K562 (cell line): ENCODE measurements at regions not wholly inside any gene's neighbourhood (a gene's known extent, or its start where the extent isn't known, plus 50 kb on each side); places are given as distances from the start of the nearest gene placed in this dataset.
A peak's percentile ranks its signal among the peaks of the same experiment; 100 is the strongest.

Source experiments
- ATAC-seq: fragments of 200-7000 bp; cut with Tn5 transposase; 3 replicates; pipeline ENCODE4 v1.9.1; 2020; ENCODE audit warnings: moderate library complexity
- BruUV-seq: library from RNA; stranded (reverse); fragments of 400-500 nt; replicated peaks from 2 replicates; lab custom pipeline; 2021; lab: Mats Ljungman, UMichigan
- CTCF ChIA-PET: fragments of 300-600 bp; formaldehyde crosslinking; extraction: SDS; loops from one replicate; lab custom pipeline; 2021; ENCODE audit warnings: low intra/inter-chr PET ratio; lab: Yijun Ruan, JAX
- POLR2A ChIA-PET: fragments of 300-600, 350-650 bp; sonication (Branson Sonifier 250); formaldehyde crosslinking; extraction: SDS; loops from one replicate; lab custom pipeline; 2021; ENCODE audit warnings: antibody characterized with exemption, inconsistent platforms; lab: Yijun Ruan, JAX
- DNase-seq, 4 experiments: peaks; one replicate each; pipeline versions ENCODE4 v3.0.0 to v3.0.0-alpha.2; 2011 to 2018; ENCODE audit warnings: low spot score in 3 of 4, mixed read lengths in 3 of 4; ENCODE audit errors: extremely low read depth in 1 of 4
- FAIRE-seq: peaks from 2 replicates; lab custom pipeline; 2011; peaks lifted over from hg19 to GRCh38; lab: Jason Lieb, UNC
- H2AFZ ChIP-seq: 2 replicates; pipeline ENCODE4 v1.6.0; 2011; ENCODE audit warnings: low read depth, low read length, control low read depth, inconsistent platforms
- H3K27ac ChIP-seq: fragments of 200-600 bp; 3 replicates; pipeline ENCODE4 v1.8.0; 2011; ENCODE audit warnings: low read depth, mild to moderate bottlenecking, control low read depth, inconsistent platforms, low read length, moderate library complexity, mixed read lengths; ENCODE audit errors: extremely low read depth
- H3K27me3 ChIP-seq, 2 experiments: fragments of 300-600 bp in 1 of 2; 2 replicates in 1 of 2; 3 replicates in 1 of 2; pipeline versions ENCODE4 v1.6.0 to v1.8.0; 2011; ENCODE audit warnings: inconsistent platforms in 2 of 2, low read length in 2 of 2, mild to moderate bottlenecking in 1 of 2, mixed read lengths in 1 of 2, moderate library complexity in 1 of 2; ENCODE audit not compliant: control insufficient read depth in 2 of 2, insufficient read depth in 2 of 2
- H3K36me3 ChIP-seq: fragments of 300-600 bp; 3 replicates; pipeline ENCODE4 v1.8.0; 2011; ENCODE audit warnings: mild to moderate bottlenecking, low read length, inconsistent platforms; ENCODE audit not compliant: control insufficient read depth, insufficient read depth
- H3K4me1 ChIP-seq, 2 experiments: fragments of 200-600 bp in 1 of 2; replicated peaks in 1 of 2; 2 replicates in 1 of 2; 3 replicates in 1 of 2; pipeline versions ENCODE4 v1.5.1 to v1.8.0; 2011; ENCODE audit warnings: inconsistent platforms in 2 of 2, low read length in 2 of 2, mild to moderate bottlenecking in 1 of 2, mixed read lengths in 1 of 2, moderate library complexity in 1 of 2; ENCODE audit not compliant: control insufficient read depth in 2 of 2, insufficient read depth in 2 of 2
- H3K4me2 ChIP-seq: 2 replicates; pipeline ENCODE4 v1.6.1; 2011; ENCODE audit warnings: low read length, control low read depth, inconsistent platforms, mixed read lengths; ENCODE audit not compliant: insufficient read depth
- H3K4me3 ChIP-seq: fragments of 200-600 bp; sonication (generic), shearing (Covaris generic); 2 replicates; pipeline ENCODE4 v1.5.1; 2016; ENCODE audit warnings: control low read depth, inconsistent platforms
- H3K79me2 ChIP-seq: fragments of 200-600 bp; 3 replicates; pipeline ENCODE4 v1.8.0; 2011; ENCODE audit warnings: low read length, inconsistent platforms; ENCODE audit not compliant: control insufficient read depth, insufficient read depth
- H3K9ac ChIP-seq, 2 experiments: 2 replicates each; pipeline versions ENCODE4 v1.6.0 to v1.6.1; 2011; ENCODE audit warnings: low read depth in 2 of 2, low read length in 2 of 2, control low read depth in 1 of 2, inconsistent platforms in 1 of 2, mild to moderate bottlenecking in 1 of 2, mixed read lengths in 1 of 2; ENCODE audit not compliant: insufficient read depth in 1 of 2
- H3K9me1 ChIP-seq: one replicate; pipeline ENCODE4 v1.6.0; 2011; ENCODE audit warnings: inconsistent platforms, mild to moderate bottlenecking, low read length, moderate library complexity; ENCODE audit not compliant: control insufficient read depth, insufficient read depth
- H3K9me3 ChIP-seq: replicated peaks from 2 replicates; pipeline ENCODE4 v1.5.1; 2011; ENCODE audit warnings: low read depth, low read length, inconsistent platforms; ENCODE audit not compliant: control insufficient read depth, insufficient read depth
- H4K20me1 ChIP-seq: replicated peaks from 2 replicates; pipeline ENCODE4 v1.6.1; 2011; ENCODE audit warnings: low read length, inconsistent platforms, mixed read lengths; ENCODE audit not compliant: control insufficient read depth, insufficient read depth
- CTCF ChIP-seq, 3 experiments: IDR thresholded peaks in 2 of 3; conservative IDR thresholded peaks in 1 of 3; 2 replicates each; pipeline ENCODE4 v1.5.1; 2011 to 2012; ENCODE audit warnings: low read length in 3 of 3, mild to moderate bottlenecking in 3 of 3, control low read depth in 2 of 3, improper control_type of control experiment in 1 of 3, inconsistent platforms in 1 of 3, low read depth in 1 of 3, mixed read lengths in 1 of 3, moderate library complexity in 1 of 3; ENCODE audit not compliant: insufficient read depth in 2 of 3
- DEAF1 ChIP-seq: fragments of 450-650 bp; formaldehyde crosslinking; IDR thresholded peaks from 2 replicates; pipeline ENCODE4 v1.4.0; 2020; ENCODE audit warnings: mild to moderate bottlenecking, moderate library complexity
- L3MBTL2 ChIP-seq: fragments of 450-650 bp; IDR thresholded peaks from 2 replicates; pipeline ENCODE4 v1.6.1; 2016; ENCODE audit warnings: mild to moderate bottlenecking, moderate library complexity
- MTF1 ChIP-seq: fragments of 250-450 bp; sonication (Bioruptor Pico); IDR thresholded peaks from 2 replicates; pipeline ENCODE4 v1.9.0; 2021; ENCODE audit warnings: moderate library complexity, mild to moderate bottlenecking, inconsistent platforms, borderline replicate concordance
- NFIC ChIP-seq: fragments of 450-650 bp; IDR thresholded peaks from 2 replicates; pipeline ENCODE4 v1.6.1; 2017; ENCODE audit warnings: mild to moderate bottlenecking, inconsistent platforms
- RAD21 ChIP-seq, 2 experiments: fragments of 250-450 bp in 1 of 2; fragments of 450-650 bp in 1 of 2; sonication (Bioruptor Pico) in 1 of 2; formaldehyde crosslinking in 1 of 2; IDR thresholded peaks in 1 of 2; conservative IDR thresholded peaks in 1 of 2; 2 replicates each; pipeline versions ENCODE4 v1.4.0 to v1.8.0; 2020 to 2022; ENCODE audit warnings: mild to moderate bottlenecking in 2 of 2, moderate library complexity in 1 of 2
- SMC3 ChIP-seq: conservative IDR thresholded peaks from 2 replicates; pipeline ENCODE4 v1.6.1; 2011; ENCODE audit warnings: low read depth, low read length, improper control_type of control experiment; ENCODE audit not compliant: insufficient read depth
- STAT5A ChIP-seq: IDR thresholded peaks from 2 replicates; pipeline ENCODE4 v1.6.1; 2012; ENCODE audit warnings: low read length, inconsistent platforms, borderline replicate concordance
- WGBS: fragments of 100-300 bp; shearing (Covaris generic); methylation state at CpG from one replicate; pipeline ENCODE4 v1.1.6; 2016; ENCODE audit warnings: low coverage, mixed read lengths; ENCODE audit not compliant: insufficient coverage; ENCODE audit errors: missing lambda C conversion rate; 5-methylcytosine and 5-hydroxymethylcytosine counted together
- in situ Hi-C: fragments of 300-500 bp; cut with MboI; formaldehyde crosslinking; loops from 4 replicates; pipeline ENCODE4 v1.15.0; 2018; ENCODE audit warnings: inconsistent platforms, mixed read lengths
- intact Hi-C: fragments of 100-400 bp; cut with micrococcal nuclease; formaldehyde crosslinking; loops from 2 replicates; pipeline ENCODE4 v1.14.2; 2022
- TF ChIP-seq, protein P1 (sequence below): sonication (generic); formaldehyde crosslinking; IDR thresholded peaks from 2 replicates; pipeline ENCODE4 v1.8.1; 2023; ENCODE audit warnings: missing genetic modification reagents, mild to moderate bottlenecking, borderline replicate concordance

GRCh38 chr16:56041556-56042140 lies 149.6 kb upstream of the GNAO1 start:
- Histone ChIP-seq H3K36me3 (no peaks in the 10 kb centered on the region), H3K9me1 (no peaks in the 10 kb centered on the region), H3K4me2 (no peak overlapping the region), H3K9me3 (no peaks in the 10 kb centered on the region), H3K9ac (no peak overlapping the region), H3K27ac (no peak overlapping the region), H3K79me2 (no peaks in the 10 kb centered on the region), H3K4me3 (no peak overlapping the region), H2AFZ (no peak overlapping the region), H4K20me1 (no peaks in the 10 kb centered on the region), H3K4me1 (no peaks in the 10 kb centered on the region), H3K27me3 (no peaks in the 10 kb centered on the region)
- intact Hi-C loops (loop anchor here (1.0 kb wide), 1 partner anchor 277 kb away; no protein-coding TSS in a partner anchor), in situ Hi-C loops (no loop called here)
- FAIRE-seq (no peak), ATAC-seq (peak; percentile 92), DNase-seq (peak; percentile 23 to 32 (median 26))
- 4% methylated on average over 4 of the region's 4 CpGs for WGBS
- ChIA-PET CTCF (interaction anchor here (0.7 kb wide), 1 partner anchor 277 kb away, joined by 4 read pairs; no protein-coding TSS in a partner anchor), POLR2A (no interaction called here)
- BruUV-seq, result no TSS peak
- TF ChIP-seq NFIC (peak; percentile 32; the same call in 1 of the 2 replicates), MTF1 (CRISPR knock-in tag) (no peak), RAD21 (CRISPR knock-in tag; conservative IDR thresholded peaks at IDR 0.05 in 1 of 2, IDR thresholded peaks at IDR 0.05 in 1 of 2) (peak; percentile 57 to 69), DEAF1 (CRISPR knock-in tag) (0 out of 2 replicates have a peak, but pooled peaks have one; percentile 17), SMC3 (peak; percentile 55), CTCF (IDR thresholded peaks at IDR 0.05 in 2 of 3, conservative IDR thresholded peaks at IDR 0.05 in 1 of 3; ENCODE audit: insufficient read depth in 2 of 3, low read depth in 1 of 3, low read length in 3 of 3) (peak; percentile 52 to 61 (median 54)), L3MBTL2 (no peak), STAT5A (no peak)
- TF ChIP-seq, protein P1, sequence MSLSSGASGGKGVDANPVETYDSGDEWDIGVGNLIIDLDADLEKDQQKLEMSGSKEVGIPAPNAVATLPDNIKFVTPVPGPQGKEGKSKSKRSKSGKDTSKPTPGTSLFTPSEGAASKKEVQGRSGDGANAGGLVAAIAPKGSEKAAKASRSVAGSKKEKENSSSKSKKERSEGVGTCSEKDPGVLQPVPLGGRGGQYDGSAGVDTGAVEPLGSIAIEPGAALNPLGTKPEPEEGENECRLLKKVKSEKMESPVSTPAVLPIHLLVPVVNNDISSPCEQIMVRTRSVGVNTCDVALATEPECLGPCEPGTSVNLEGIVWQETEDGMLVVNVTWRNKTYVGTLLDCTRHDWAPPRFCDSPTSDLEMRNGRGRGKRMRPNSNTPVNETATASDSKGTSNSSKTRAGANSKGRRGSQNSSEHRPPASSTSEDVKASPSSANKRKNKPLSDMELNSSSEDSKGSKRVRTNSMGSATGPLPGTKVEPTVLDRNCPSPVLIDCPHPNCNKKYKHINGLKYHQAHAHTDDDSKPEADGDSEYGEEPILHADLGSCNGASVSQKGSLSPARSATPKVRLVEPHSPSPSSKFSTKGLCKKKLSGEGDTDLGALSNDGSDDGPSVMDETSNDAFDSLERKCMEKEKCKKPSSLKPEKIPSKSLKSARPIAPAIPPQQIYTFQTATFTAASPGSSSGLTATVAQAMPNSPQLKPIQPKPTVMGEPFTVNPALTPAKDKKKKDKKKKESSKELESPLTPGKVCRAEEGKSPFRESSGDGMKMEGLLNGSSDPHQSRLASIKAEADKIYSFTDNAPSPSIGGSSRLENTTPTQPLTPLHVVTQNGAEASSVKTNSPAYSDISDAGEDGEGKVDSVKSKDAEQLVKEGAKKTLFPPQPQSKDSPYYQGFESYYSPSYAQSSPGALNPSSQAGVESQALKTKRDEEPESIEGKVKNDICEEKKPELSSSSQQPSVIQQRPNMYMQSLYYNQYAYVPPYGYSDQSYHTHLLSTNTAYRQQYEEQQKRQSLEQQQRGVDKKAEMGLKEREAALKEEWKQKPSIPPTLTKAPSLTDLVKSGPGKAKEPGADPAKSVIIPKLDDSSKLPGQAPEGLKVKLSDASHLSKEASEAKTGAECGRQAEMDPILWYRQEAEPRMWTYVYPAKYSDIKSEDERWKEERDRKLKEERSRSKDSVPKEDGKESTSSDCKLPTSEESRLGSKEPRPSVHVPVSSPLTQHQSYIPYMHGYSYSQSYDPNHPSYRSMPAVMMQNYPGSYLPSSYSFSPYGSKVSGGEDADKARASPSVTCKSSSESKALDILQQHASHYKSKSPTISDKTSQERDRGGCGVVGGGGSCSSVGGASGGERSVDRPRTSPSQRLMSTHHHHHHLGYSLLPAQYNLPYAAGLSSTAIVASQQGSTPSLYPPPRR, result no peak
